HG03039 (cell line): ENCODE measurements at regions not wholly inside any gene's neighbourhood (a gene's known extent, or its start where the extent isn't known, plus 50 kb on each side); places are given as distances from the start of the nearest gene placed in this dataset.
"Not testable (repeated sequence)": the region's sequence is repeated elsewhere in the genome, so short reads cannot be mapped to it uniquely, and the experiment has no call there.

Experiments used
- ATAC-seq: cut with Tn5 transposase; IDR thresholded peaks from one replicate; pipeline ENCODE4 v1.9.1; 2021; ENCODE audit warnings: mild to moderate bottlenecking, moderate library complexity; ENCODE audit not compliant: unreplicated experiment

- no peak for ATAC-seq
Measured at GRCh38 chr10:121262774-121263430, 335.3 kb downstream of the FGFR2 start.

DNA sequence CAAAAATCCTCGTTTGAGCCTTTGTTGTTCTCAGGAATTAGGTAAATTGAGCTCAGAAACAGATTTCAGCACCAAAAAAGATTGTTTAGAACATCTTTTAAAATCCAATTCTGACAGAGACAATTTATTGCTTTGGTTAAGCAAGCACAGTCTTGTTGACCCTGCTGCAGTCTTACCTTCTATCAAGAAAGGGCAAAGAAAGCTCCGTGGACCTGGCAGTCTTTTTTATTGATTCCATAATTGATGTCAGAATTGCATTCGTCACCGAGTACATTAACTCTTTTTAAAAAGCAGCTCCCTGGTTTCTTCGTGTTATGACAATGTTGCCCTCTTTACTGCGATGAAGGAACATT, 334.8 kb downstream of the FGFR2 start:
- no peak for ATAC-seq

- no peak for ATAC-seq
Measured at GRCh38 chr10:121265360-121266123, 332.7 kb downstream of the FGFR2 start.

- no peak for ATAC-seq
Measured at GRCh38 chr10:121266370-121266769, 331.9 kb downstream of the FGFR2 start.

- ATAC-seq, result no peak
Measured at GRCh38 chr10:121267236-121268003, 330.8 kb downstream of the FGFR2 start.

GRCh38 chr10:121268363-121268762, 329.9 kb downstream of the FGFR2 start:
- ATAC-seq, result no peak

GRCh38 chr10:121268863-121269432, 329.3 kb downstream of the FGFR2 start:
- ATAC-seq, result no peak

- ATAC-seq, result no peak
Measured at GRCh38 chr10:121270906-121271305, 327.3 kb downstream of the FGFR2 start.

GRCh38 chr10:121276046-121276445, 322.2 kb downstream of the FGFR2 start:
- ATAC-seq, result no peak

DNA sequence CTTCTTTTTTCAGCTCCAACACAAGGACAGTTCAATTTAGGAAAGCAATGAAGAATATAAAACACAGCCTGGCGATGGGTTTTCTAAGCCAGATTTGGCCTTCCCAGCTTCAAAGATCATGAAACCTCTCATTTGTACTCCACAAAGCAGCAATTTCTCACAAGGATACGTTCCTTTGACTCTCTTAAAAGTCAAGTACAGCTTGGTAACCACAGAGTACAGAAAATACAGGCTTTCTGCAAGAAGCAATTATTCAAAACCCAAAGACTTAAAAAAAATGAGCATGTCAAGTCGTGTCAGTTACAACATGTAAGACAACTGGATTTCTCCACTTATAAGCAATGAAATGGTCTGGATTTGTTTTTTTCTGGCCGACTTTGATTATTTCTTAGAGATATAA, 321.4 kb downstream of the FGFR2 start:
- ATAC-seq, result no peak

GRCh38 chr10:121278386-121278785, 319.9 kb downstream of the FGFR2 start:
- not testable (repeated sequence) for ATAC-seq

- ATAC-seq, result no peak
Measured at GRCh38 chr10:121281576-121281975, 316.7 kb downstream of the FGFR2 start.

DNA sequence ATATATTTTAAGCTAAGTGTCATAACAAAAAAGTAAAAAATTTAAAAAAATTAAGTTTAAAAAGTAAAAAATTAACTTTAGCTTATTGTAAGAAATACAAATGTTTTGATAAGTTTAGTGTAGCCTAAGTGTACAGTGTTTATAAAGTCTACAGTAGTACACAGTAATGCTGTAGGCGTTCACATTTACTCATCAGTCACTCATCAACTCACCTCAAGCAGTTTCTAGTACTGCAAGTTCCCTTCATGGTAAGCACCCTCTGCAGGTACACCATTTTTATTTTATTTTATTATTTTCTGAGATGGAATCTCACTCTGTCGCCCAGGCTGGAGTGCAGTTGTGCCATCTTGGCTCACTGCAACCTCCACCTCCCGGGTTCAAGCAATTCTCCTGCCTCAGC, 316.0 kb downstream of the FGFR2 start:
- no peak for ATAC-seq

- ATAC-seq, result no peak
Measured at GRCh38 chr10:121282797-121283515, 315.3 kb downstream of the FGFR2 start.

DNA sequence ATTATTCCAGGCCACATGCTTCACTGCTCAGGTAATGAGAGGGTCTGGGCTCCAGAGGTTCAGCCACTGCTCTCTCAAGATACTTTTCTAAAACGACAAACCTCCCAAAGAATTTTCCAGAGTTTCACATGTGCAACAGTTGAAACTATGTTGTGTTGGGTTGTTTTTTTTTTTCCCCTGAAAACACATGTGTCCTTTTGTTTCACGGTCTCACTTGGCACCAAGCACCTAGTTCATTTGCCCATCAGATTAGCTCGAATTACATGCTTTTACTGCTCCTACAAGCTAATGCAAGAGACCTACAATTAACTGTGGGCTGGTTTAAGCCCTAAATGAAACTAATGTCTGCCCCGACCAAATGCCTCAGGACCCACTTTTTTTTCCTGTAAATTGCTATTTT, 313.3 kb downstream of the FGFR2 start:
- ATAC-seq, result no peak

GRCh38 chr10:121285406-121286196, 312.6 kb downstream of the FGFR2 start:
- no peak for ATAC-seq

DNA sequence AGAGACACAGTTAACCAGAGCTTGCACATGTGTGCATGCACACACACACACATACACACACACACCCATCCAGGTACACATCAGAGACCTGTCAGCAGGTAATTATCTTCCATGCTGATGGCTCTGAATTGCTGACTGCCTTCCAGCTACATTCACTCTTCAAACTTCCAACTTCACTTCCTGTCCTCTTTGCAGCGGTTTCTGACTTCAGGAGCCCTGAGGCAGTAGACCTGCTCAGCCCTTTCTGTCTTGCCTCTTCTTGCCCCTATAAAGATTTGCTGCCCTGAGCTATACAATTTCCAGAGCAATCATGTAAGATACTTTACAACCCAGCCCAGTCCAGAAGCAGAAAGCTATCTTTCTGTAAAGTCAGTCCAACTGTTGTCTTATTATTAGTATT, 310.2 kb downstream of the FGFR2 start:
- no peak for ATAC-seq

DNA sequence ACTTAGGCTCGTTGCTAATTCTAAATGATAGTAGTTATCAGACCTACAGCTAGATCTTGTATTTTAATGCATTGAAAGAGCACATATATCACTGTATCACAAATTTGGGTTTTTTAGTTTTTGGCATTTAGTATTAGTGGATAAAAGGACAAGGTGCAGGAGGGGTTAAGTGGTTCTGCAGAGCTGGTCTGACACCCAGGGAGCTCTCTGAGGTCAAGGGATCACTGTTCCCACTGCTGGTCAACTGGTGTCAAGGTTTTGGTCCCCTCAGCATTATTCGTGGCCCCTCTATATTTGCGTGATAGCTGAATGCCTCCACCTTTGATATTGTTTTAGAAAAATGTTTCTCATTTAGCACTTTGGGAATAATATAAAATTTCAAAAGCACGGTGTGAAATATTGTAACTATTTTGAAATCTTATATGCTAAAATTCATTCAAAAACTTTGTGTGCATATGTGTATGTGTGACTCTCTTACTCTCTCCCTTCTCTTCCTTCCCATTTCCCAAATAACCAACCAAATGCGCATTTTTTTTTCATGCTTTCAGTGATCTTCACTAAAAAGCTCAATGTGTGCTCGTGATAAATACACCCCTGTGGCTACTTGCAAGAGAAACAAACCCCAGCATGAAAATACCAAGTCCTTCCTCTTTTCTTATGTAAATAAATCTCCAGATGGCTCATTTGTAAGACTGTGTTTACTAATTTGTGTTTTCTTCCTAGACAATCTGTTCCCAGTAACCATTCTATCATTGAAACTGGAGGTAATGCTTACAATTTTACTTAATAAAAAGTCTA, 309.2 kb downstream of the FGFR2 start:
- no peak for ATAC-seq

- no peak for ATAC-seq
Measured at GRCh38 chr10:121289800-121290199, 308.4 kb downstream of the FGFR2 start.
